A673 (cell line): ENCODE measurements at regions not wholly inside any gene's neighbourhood (a gene's known extent, or its start where the extent isn't known, plus 50 kb on each side); places are given as distances from the start of the nearest gene placed in this dataset.
A peak's percentile ranks its signal among the peaks of the same experiment; 100 is the strongest.

ENCODE experiments used
- BruUV-seq: library from RNA; stranded (reverse); fragments of 400-500 nt; replicated peaks from 2 replicates; lab custom pipeline; 2021; lab: Mats Ljungman, UMichigan
- CTCF ChIA-PET: fragments of 300-600 bp; sonication (Branson Sonifier 250); formaldehyde crosslinking; loops from one replicate; lab custom pipeline; 2022; ENCODE audit warnings: antibody characterized with exemption; lab: Charles Lee
- POLR2A ChIA-PET: fragments of 300-600 bp; sonication (Branson Sonifier 250); formaldehyde crosslinking; loops from one replicate; lab custom pipeline; 2022; ENCODE audit warnings: antibody characterized with exemption; ENCODE audit not compliant: low non-redundant PET; lab: Charles Lee
- DNase-seq: peaks from one replicate; pipeline ENCODE4 v3.0.0-alpha.2; 2015; ENCODE audit warnings: low spot score
- H3K27ac ChIP-seq: fragments of 200-600 bp; sonication (generic); 2 replicates; pipeline ENCODE4 v1.5.1; 2016; ENCODE audit warnings: mixed run types, low read depth, mild to moderate bottlenecking, mixed read lengths, antibody characterized with exemption, low read length; ENCODE audit not compliant: poor library complexity, severe bottlenecking
- H3K27me3 ChIP-seq: fragments of 200-600 bp; sonication (generic); replicated peaks from 2 replicates; pipeline ENCODE4 v1.6.1; 2017; ENCODE audit warnings: mixed run types, low read depth, mild to moderate bottlenecking, mixed read lengths, antibody characterized with exemption, low read length; ENCODE audit not compliant: insufficient read depth, poor library complexity
- H3K36me3 ChIP-seq: fragments of 200-600 bp; sonication (generic); 2 replicates; pipeline ENCODE4 v1.6.1; 2016; ENCODE audit warnings: mixed run types, mild to moderate bottlenecking, mixed read lengths, antibody characterized with exemption, low read length; ENCODE audit not compliant: insufficient read depth, poor library complexity, severe bottlenecking
- H3K4me1 ChIP-seq: fragments of 200-600 bp; sonication (generic); 2 replicates; pipeline ENCODE4 v1.6.1; 2017; ENCODE audit warnings: mixed run types, mild to moderate bottlenecking, mixed read lengths, antibody characterized with exemption, low read length; ENCODE audit not compliant: insufficient read depth, poor library complexity, severe bottlenecking
- H3K4me3 ChIP-seq: fragments of 200-600 bp; sonication (generic); 2 replicates; pipeline ENCODE4 v1.5.1; 2016; ENCODE audit warnings: low read depth, mixed run types, mild to moderate bottlenecking, mixed read lengths, low read length; ENCODE audit not compliant: poor library complexity, severe bottlenecking
- H3K9me3 ChIP-seq: fragments of 200-600 bp; sonication (generic); 2 replicates; pipeline ENCODE4 v1.6.1; 2016; ENCODE audit warnings: mixed run types, low read depth, mild to moderate bottlenecking, mixed read lengths, antibody characterized with exemption, low read length; ENCODE audit not compliant: poor library complexity, severe bottlenecking
- EZH2 ChIP-seq: fragments of 200-600 bp; sonication (generic); IDR thresholded peaks from 2 replicates; pipeline ENCODE4 v1.6.1; 2017; ENCODE audit warnings: borderline replicate concordance, low read depth, mild to moderate bottlenecking, mixed read lengths, antibody characterized with exemption, low read length; ENCODE audit not compliant: poor library complexity, severe bottlenecking
- intact Hi-C: fragments of 100-400 bp; cut with micrococcal nuclease; formaldehyde crosslinking; loops from one replicate; pipeline ENCODE4 v1.10.0; 2022; ENCODE audit not compliant: unreplicated experiment
- TF ChIP-seq, protein P1 (sequence below): fragments of 300-800, 200-600 bp; sonication (generic); conservative IDR thresholded peaks from 2 replicates; pipeline ENCODE4 v1.5.1; 2017; ENCODE audit warnings: low read depth, mild to moderate bottlenecking, antibody characterized with exemption, low read length, moderate library complexity, mixed read lengths

DNA sequence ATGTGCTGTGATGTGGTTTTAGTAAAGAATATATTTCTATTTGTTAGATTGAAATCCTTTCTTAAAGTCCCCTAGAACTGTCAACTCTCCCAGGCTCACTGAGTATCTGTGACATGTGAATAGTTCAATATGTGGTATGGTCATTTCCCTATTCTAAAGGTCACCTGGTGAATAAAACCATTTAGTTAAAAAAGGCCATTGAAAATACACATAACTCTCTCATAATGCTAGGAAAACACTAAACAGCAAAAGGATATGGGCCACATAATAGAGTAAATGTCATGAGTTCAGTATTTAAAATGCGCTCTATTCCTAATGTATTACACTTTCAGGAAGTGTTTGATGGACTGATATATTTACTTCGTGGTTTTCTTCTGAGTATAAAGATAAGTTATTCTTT lies 420.9 kb upstream of the JAG1 start:
- no TSS peak for BruUV-seq
- POLR2A ChIA-PET, result no interaction called here

DNA sequence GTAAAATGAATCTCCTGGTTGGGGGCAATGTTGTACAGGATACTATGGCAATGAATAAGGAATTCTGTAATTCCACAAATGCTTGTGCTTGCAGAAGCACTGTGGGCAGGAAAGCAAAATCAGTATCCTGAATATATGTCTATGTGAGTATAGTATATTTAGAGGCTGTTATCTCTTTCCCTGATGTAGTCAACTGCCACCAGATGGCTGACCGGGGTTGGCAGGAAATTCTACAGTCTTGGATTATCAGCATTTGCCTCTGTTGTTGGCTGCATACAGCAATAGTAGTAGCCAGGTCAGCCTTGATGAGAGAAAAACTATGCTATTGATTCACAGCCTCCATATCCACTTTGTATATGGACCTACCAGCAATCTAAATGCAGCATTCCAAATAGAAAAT lies 425.1 kb upstream of the JAG1 start:
- Histone ChIP-seq H3K4me1 (no peaks in the 10 kb centered on the region), H3K27ac (no peak overlapping the region), H3K4me3 (no peak overlapping the region), H3K9me3 (no peaks in the 10 kb centered on the region), H3K36me3 (no peaks in the 10 kb centered on the region), H3K27me3 (peaks cover 39% of the 10 kb centered on the region)
- ChIA-PET CTCF (no interaction called here), POLR2A (no interaction called here)
- no TSS peak for BruUV-seq
- intact Hi-C loops, result no loop called here
- no peak for DNase-seq
- TF ChIP-seq EZH2, result no peak
- TF ChIP-seq, protein P1, sequence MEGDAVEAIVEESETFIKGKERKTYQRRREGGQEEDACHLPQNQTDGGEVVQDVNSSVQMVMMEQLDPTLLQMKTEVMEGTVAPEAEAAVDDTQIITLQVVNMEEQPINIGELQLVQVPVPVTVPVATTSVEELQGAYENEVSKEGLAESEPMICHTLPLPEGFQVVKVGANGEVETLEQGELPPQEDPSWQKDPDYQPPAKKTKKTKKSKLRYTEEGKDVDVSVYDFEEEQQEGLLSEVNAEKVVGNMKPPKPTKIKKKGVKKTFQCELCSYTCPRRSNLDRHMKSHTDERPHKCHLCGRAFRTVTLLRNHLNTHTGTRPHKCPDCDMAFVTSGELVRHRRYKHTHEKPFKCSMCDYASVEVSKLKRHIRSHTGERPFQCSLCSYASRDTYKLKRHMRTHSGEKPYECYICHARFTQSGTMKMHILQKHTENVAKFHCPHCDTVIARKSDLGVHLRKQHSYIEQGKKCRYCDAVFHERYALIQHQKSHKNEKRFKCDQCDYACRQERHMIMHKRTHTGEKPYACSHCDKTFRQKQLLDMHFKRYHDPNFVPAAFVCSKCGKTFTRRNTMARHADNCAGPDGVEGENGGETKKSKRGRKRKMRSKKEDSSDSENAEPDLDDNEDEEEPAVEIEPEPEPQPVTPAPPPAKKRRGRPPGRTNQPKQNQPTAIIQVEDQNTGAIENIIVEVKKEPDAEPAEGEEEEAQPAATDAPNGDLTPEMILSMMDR, result peak; percentile 43

More for the DNA sequence above, 420.9 kb upstream of the JAG1 start:
- no peak overlapping the region for H3K4me3 ChIP-seq
- H3K27ac ChIP-seq, result no peak overlapping the region
- H3K9me3 ChIP-seq, result no peaks in the 10 kb centered on the region
- TF ChIP-seq, protein P1, result no peak
- TF ChIP-seq EZH2, result no peak
- H3K27me3 ChIP-seq, result peaks cover 58% of the 10 kb centered on the region
- DNase-seq, result no peak
- H3K36me3 ChIP-seq, result no peaks in the 10 kb centered on the region
- H3K4me1 ChIP-seq, result peaks cover 11% of the 10 kb centered on the region
- intact Hi-C loops, result no loop called here
- CTCF ChIA-PET, result no interaction called here

DNA sequence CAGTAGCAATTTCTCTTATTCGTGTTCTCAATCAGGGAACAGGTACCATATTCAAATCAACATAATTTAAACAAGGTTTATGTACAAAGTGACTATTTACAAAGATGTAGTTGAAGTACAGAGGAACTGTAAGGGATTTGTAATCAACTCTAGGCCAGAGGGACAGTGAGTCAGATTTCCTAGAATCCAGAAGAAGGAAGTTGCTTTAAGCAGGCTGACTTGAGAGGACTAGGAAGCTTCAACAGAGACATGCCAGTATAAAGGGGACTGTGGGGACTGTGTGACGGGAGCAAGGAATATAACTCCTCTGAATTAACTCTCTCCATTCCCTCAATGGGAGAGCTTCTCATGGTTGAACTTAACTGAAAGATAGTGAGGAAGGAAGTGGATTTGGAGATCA lies 427.4 kb upstream of the JAG1 start:
- no peaks in the 10 kb centered on the region for H3K9me3 ChIP-seq
- DNase-seq, result no peak
- intact Hi-C loops, result loop anchor here (10.0 kb wide), 1 partner anchor 444 kb away; no protein-coding TSS in a partner anchor
- H3K27ac ChIP-seq, result no peak overlapping the region
- POLR2A ChIA-PET, result interaction anchor here (0.5 kb wide), 1 partner anchor 106 kb away, joined by 3 read pairs; no protein-coding TSS in a partner anchor
- H3K4me1 ChIP-seq, result no peaks in the 10 kb centered on the region
- no peaks in the 10 kb centered on the region for H3K36me3 ChIP-seq
- BruUV-seq, result no TSS peak
- H3K27me3 ChIP-seq, result peaks cover 27% of the 10 kb centered on the region
- CTCF ChIA-PET, result no interaction called here
- H3K4me3 ChIP-seq, result no peak overlapping the region
- no peak for TF ChIP-seq EZH2
- TF ChIP-seq, protein P1, result no peak
